ENCODE measurements at regions not wholly inside any gene's neighbourhood (a gene's known extent, or its start where the extent isn't known, plus 50 kb on each side); places are given as distances from the start of the nearest gene placed in this dataset.
A peak's percentile ranks its signal among the peaks of the same experiment; 100 is the strongest.

DNA sequence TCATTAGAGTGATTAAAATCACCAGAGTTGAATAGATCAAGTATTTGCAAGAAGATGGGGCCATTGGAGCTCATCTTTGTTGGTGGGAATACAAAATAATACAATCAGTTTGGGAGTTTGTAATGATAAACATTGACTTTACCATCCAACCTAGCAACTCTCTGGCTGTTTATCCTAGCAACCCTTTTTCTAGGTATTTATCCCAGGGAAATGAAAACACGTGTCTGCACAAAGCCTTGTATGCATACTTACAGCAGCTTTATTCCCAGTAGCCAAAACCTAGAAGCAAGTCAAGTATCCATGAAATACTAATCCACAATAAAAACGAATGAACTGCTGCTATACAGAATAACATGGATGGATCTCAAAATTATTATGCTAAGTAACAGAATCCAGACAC, 152.7 kb upstream of the DAB2 start (continued):
- TF ChIP-seq NR3C1 (IDR thresholded peaks at IDR 0.05), result no peak
- TF ChIP-seq CBX2 (IDR thresholded peaks at IDR 0.05; ENCODE audit: borderline replicate concordance, low read depth), result no peak

GRCh38 chr5:39570403-39571027, 145.7 kb upstream of the DAB2 start:
- Histone ChIP-seq H3K4me2 (peak overlapping the region; percentile 17; the same call in 1 of the 3 replicates), H3K27ac (peak overlapping the region in 1 of 2 experiments; percentile 56; a peak in 3 of 6 replicates), H3K9me3 (no peaks in the 10 kb centered on the region), H3K4me1 (peaks cover 5% of the 10 kb centered on the region; the same call in 1 of the 3 replicates), H3K4me3 (no peak overlapping the region)
- TF ChIP-seq ZNF302 (CRISPR knock-in tag; IDR thresholded peaks at IDR 0.05), result no peak
- TF ChIP-seq EHF (CRISPR knock-in tag; IDR thresholded peaks at IDR 0.05), result no peak
- no peak for TF ChIP-seq FOSL2 (IDR thresholded peaks at IDR 0.05)
- TF ChIP-seq FOSL2 (CRISPR knock-in tag; IDR thresholded peaks at IDR 0.05), result no peak
- TF ChIP-seq ELK1 (IDR thresholded peaks at IDR 0.05; ENCODE audit: low read depth, low read length), result no peak
- TF ChIP-seq RNF2 (IDR thresholded peaks at IDR 0.05; ENCODE audit: borderline replicate concordance, low read depth), result no peak
- no peak for TF ChIP-seq PBX3 (IDR thresholded peaks at IDR 0.05)
- TF ChIP-seq, protein P1, sequence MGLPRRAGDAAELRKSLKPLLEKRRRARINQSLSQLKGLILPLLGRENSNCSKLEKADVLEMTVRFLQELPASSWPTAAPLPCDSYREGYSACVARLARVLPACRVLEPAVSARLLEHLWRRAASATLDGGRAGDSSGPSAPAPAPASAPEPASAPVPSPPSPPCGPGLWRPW (IDR thresholded peaks at IDR 0.05), result no peak
- TF ChIP-seq CBX8 (IDR thresholded peaks at IDR 0.05), result no peak
- TF ChIP-seq REST (IDR thresholded peaks at IDR 0.05), result no peak
- peak; percentile 78 for TF ChIP-seq SMC3 (IDR thresholded peaks at IDR 0.05)
- no peak for TF ChIP-seq HOXB5 (CRISPR knock-in tag; IDR thresholded peaks at IDR 0.05)
- no peak for TF ChIP-seq ZC3H11A (IDR thresholded peaks at IDR 0.05)
- no peak for TF ChIP-seq BHLHE40 (IDR thresholded peaks at IDR 0.05; ENCODE audit: low read depth, low read length)
- no peak for TF ChIP-seq HEYL (CRISPR knock-in tag; IDR thresholded peaks at IDR 0.05)
- TF ChIP-seq NR3C1 (IDR thresholded peaks at IDR 0.05), result no peak
- TF ChIP-seq CEBPB (IDR thresholded peaks at IDR 0.05), result no peak
- TF ChIP-seq KDM1A (IDR thresholded peaks at IDR 0.05; ENCODE audit: low read depth), result no peak
- TF ChIP-seq RAD21 (conservative IDR thresholded peaks at IDR 0.05 in 1 of 2, IDR thresholded peaks at IDR 0.05 in 1 of 2), result peak; percentile 79 to 82
- TF ChIP-seq TFCP2L1 (CRISPR knock-in tag; IDR thresholded peaks at IDR 0.05), result no peak
- no peak for TF ChIP-seq EHMT2 (IDR thresholded peaks at IDR 0.05; ENCODE audit: low read depth)
- peak; percentile 80 for TF ChIP-seq CTCF (IDR thresholded peaks at IDR 0.05)
- ATAC-seq (peak; percentile 59 to 65; a peak in 3 of 6 replicates), FAIRE-seq (no peak), DNase-seq (ENCODE audit: low read depth in 1 of 2, low spot score in 1 of 2) (peak; percentile 10 to 50)
- ChIA-PET CTCF (interaction anchor here (0.6 to 12.7 kb wide), 28 partner anchors 10 to 492 kb away, joined by 3 to 128 read pairs (median 4); partner anchors contain the start of genes DAB2 and FYB1), POLR2A (no interaction called here)
- WGBS (ENCODE audit: missing lambda C conversion rate), result 24% methylated on average over 4 of the region's 4 CpGs
